ENCODE measurements at regions not wholly inside any gene's neighbourhood (a gene's known extent, or its start where the extent isn't known, plus 50 kb on each side); places are given as distances from the start of the nearest gene placed in this dataset.

GRCh38 chr20:48552550-48552949 is 275.2 kb downstream of the PREX1 start:
- Mint-ChIP-seq H3K36me3 (ENCODE audit: insufficient read depth) (no peaks in the 10 kb centered on the region), H3K27ac (no peak overlapping the region), H3K4me3 (ENCODE audit: low read depth) (no peak overlapping the region), H3K9me3 (ENCODE audit: low read depth) (no peaks in the 10 kb centered on the region), H3K4me1 (ENCODE audit: low read depth) (peaks cover 14% of the 10 kb centered on the region), H3K27me3 (peaks cover 16% of the 10 kb centered on the region)
- no peak for TF ChIP-seq CTCF (IDR thresholded peaks at IDR 0.05; ENCODE audit: unreplicated experiment)
- no peak for DNase-seq (ENCODE audit: low spot score, unreplicated experiment)

DNA sequence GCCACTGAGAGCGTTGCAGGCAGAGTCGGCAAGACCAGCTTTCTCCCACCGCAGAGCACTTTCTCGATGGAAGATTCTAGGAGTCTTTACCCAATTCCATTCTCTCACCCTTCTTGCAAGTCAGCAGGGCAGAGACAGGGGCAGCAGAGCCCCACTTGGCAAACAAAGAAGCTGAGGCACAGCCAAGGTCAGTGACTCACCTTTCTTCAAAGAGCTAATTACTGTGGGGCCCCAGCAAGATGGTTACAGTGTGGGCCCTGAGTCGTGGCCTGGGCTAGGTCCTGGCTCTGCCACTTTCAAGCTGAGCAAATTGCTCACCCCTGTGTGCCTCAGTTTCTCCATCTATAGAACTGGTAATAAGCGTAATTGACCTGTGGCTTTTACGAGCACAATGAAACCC is 277.0 kb downstream of the PREX1 start:
- H3K27ac Mint-ChIP-seq: no peak overlapping the region

DNA sequence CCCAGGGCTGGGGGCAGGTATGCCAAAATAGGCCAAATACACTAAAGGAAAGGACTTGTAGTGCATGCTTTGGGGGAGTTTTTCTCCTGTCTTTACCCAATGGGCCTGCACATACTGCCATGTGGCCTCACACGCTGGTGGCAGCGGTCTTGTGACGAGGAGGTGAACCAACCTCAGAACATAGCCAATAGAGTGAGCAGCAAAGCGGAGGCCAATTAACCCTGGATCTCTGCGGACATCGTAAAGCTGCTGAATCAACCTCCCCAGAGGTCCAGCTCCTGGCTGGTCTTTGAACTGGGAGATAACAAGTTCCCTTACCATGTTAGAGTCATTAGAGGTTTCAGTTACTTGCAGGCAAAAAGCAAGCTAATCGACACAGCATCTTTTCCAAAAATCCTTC is 280.1 kb downstream of the PREX1 start:
- TF ChIP-seq CTCF (IDR thresholded peaks at IDR 0.05; ENCODE audit: unreplicated experiment): no peak
- Mint-ChIP-seq H3K4me1 (ENCODE audit: low read depth) (peaks cover 9% of the 10 kb centered on the region), H3K27me3 (peaks cover 13% of the 10 kb centered on the region), H3K9me3 (ENCODE audit: low read depth) (no peaks in the 10 kb centered on the region), H3K4me3 (ENCODE audit: low read depth) (no peak overlapping the region), H3K36me3 (ENCODE audit: insufficient read depth) (no peaks in the 10 kb centered on the region), H3K27ac (no peak overlapping the region)
- no peak for DNase-seq (ENCODE audit: low spot score, unreplicated experiment)

More for the DNA sequence above, 277.0 kb downstream of the PREX1 start:
- no peak for TF ChIP-seq CTCF (IDR thresholded peaks at IDR 0.05; ENCODE audit: unreplicated experiment)
- no peak for DNase-seq (ENCODE audit: low spot score, unreplicated experiment)
- Mint-ChIP-seq H3K4me3 (ENCODE audit: low read depth) (no peak overlapping the region), H3K27me3 (peaks cover 16% of the 10 kb centered on the region), H3K4me1 (ENCODE audit: low read depth) (peaks cover 10% of the 10 kb centered on the region), H3K9me3 (ENCODE audit: low read depth) (no peaks in the 10 kb centered on the region), H3K36me3 (ENCODE audit: insufficient read depth) (no peaks in the 10 kb centered on the region)

- H3K9me3 Mint-ChIP-seq (ENCODE audit: low read depth): peaks cover 4% of the 10 kb centered on the region
- DNase-seq (ENCODE audit: low spot score, unreplicated experiment): no peak
- H3K27ac Mint-ChIP-seq: no peak overlapping the region
- H3K4me1 Mint-ChIP-seq (ENCODE audit: low read depth): peaks cover 11% of the 10 kb centered on the region
- TF ChIP-seq CTCF (IDR thresholded peaks at IDR 0.05; ENCODE audit: unreplicated experiment): no peak
- peaks cover 11% of the 10 kb centered on the region for H3K27me3 Mint-ChIP-seq
- H3K36me3 Mint-ChIP-seq (ENCODE audit: insufficient read depth): peaks cover 4% of the 10 kb centered on the region
- no peak overlapping the region for H3K4me3 Mint-ChIP-seq (ENCODE audit: low read depth)
Observed at GRCh38 chr20:48544402-48545339, 283.1 kb downstream of the PREX1 start.

GRCh38 chr20:48541581-48542071 is 286.2 kb downstream of the PREX1 start:
- Mint-ChIP-seq H3K36me3 (ENCODE audit: insufficient read depth) (peaks cover 4% of the 10 kb centered on the region), H3K9me3 (ENCODE audit: low read depth) (peaks cover 4% of the 10 kb centered on the region), H3K27ac (no peak overlapping the region), H3K27me3 (peaks cover 6% of the 10 kb centered on the region), H3K4me1 (ENCODE audit: low read depth) (peaks cover 30% of the 10 kb centered on the region), H3K4me3 (ENCODE audit: low read depth) (no peak overlapping the region)
- no peak for TF ChIP-seq CTCF (IDR thresholded peaks at IDR 0.05; ENCODE audit: unreplicated experiment)
- no peak for DNase-seq (ENCODE audit: low spot score, unreplicated experiment)

Measured in progenitor cell of endocrine pancreas (in vitro differentiated cells).